Loucy (cell line): ENCODE measurements at regions not wholly inside any gene's neighbourhood (a gene's known extent, or its start where the extent isn't known, plus 50 kb on each side); places are given as distances from the start of the nearest gene placed in this dataset.

Source experiments
- EZH2phosphoT487 ChIP-seq: fragments of 200-600 bp; IDR thresholded peaks from 2 replicates; pipeline ENCODE4 v1.6.1; 2018; ENCODE audit warnings: antibody characterized with exemption, mild to moderate bottlenecking, moderate library complexity, borderline replicate concordance
- TF ChIP-seq, protein P1 (sequence below): fragments of 200-600 bp; sonication (generic); conservative IDR thresholded peaks from 2 replicates; pipeline ENCODE4 v1.5.1; 2014; ENCODE audit warnings: mild to moderate bottlenecking, antibody characterized with exemption, low read length

- TF ChIP-seq, protein P1, sequence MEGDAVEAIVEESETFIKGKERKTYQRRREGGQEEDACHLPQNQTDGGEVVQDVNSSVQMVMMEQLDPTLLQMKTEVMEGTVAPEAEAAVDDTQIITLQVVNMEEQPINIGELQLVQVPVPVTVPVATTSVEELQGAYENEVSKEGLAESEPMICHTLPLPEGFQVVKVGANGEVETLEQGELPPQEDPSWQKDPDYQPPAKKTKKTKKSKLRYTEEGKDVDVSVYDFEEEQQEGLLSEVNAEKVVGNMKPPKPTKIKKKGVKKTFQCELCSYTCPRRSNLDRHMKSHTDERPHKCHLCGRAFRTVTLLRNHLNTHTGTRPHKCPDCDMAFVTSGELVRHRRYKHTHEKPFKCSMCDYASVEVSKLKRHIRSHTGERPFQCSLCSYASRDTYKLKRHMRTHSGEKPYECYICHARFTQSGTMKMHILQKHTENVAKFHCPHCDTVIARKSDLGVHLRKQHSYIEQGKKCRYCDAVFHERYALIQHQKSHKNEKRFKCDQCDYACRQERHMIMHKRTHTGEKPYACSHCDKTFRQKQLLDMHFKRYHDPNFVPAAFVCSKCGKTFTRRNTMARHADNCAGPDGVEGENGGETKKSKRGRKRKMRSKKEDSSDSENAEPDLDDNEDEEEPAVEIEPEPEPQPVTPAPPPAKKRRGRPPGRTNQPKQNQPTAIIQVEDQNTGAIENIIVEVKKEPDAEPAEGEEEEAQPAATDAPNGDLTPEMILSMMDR: no peak
- no peak for TF ChIP-seq EZH2phosphoT487
These were observed 390.7 kb upstream of the ETAA1 start for GRCh38 chr2:67006373-67006960.
